Suppressor macrophage treated with lipopolysaccharide for 4 hours (primary cell): ENCODE measurements at regions not wholly inside any gene's neighbourhood (a gene's known extent, or its start where the extent isn't known, plus 50 kb on each side); places are given as distances from the start of the nearest gene placed in this dataset.

Source experiments
- DNase-seq: peaks from one replicate; pipeline ENCODE4 v3.0.0-alpha.2; 2020

- no peak for DNase-seq
These were observed 85.5 kb downstream of the YIPF5 start for GRCh38 chr5:144084971-144085370.

GRCh38 chr5:144085381-144085780 lies 85.1 kb downstream of the YIPF5 start:
- DNase-seq, result no peak

DNA sequence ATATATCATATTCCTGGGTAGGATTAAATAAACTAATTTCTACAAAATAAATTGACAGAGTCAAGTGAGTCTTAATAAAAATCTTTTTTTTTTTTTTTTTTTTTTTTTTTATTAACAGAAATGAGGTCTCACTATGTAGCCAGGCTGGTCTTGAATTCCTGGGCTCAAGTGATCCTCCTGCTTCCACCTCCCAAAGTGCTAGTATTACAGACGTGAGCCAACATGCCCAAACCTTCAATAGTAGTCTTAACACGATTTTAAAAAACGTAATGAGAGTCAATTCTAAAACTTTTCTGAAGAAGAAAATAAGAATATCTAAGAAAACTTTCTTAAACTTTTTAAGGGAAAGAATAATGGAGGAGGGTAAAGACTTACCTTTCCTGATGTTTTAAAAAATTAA lies 84.2 kb downstream of the YIPF5 start:
- DNase-seq, result no peak

GRCh38 chr5:144087576-144087975 lies 82.9 kb downstream of the YIPF5 start:
- no peak for DNase-seq

DNA sequence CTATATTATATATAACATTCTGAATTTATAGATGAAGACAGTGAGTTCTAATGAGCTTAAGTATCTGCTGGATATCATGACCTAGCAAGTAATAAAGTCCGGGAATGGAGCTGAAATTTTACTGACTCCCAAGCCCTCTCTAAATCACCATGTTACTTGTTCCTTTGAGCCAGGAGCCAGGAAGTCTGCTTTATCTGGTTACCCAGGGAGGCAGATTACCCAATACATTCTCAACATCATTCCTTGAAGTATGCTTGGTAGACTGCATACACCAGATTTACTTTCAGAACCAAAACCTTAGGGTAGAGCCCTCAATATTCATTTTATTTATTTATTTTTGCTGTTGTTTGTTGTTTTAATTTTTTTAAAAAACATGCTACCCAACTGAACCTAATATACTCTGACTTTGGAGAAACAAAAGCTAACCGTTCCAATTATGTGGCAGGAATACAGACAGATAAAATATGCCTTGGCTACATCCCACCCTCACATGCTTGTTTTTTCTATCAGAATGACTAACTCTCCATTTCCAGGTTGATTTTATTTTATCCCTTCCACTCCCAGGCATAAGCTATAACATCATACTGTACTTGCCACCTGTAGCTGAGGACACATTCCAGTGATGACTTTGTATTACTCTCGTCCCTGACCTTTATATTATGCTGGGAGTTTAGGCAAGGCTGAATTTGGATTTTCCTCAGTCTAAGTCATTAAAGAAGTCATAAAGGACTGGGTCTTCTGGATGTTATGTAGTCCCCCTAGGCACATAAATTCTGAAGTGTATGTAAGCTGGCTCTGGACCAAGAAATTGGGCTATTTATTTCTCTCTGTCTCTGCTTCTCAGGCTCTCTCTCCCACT lies 82.0 kb downstream of the YIPF5 start:
- DNase-seq, result no peak

- no peak for DNase-seq
These were observed 80.9 kb downstream of the YIPF5 start for GRCh38 chr5:144089401-144090021.

- no peak for DNase-seq
These were observed 78.0 kb downstream of the YIPF5 start for GRCh38 chr5:144092508-144092907.

DNA sequence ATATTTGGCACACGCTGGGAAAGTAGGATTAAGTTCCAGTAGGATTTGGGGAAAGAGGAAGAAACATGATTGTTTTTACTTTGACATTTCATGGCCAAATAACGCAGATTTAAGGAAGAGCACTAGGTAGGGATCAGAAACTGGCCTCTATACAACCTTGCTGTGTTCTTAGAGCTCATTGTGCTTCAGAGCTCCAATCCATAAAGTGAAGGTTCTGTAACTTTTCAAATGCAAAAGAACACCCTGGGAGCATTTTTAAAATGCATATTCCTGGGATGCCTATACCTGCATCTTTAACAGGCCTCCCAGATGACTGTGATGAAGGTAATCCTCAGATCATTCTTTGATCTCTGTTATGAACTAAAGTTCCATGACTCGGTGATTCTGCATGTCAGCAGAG lies 77.1 kb downstream of the YIPF5 start:
- DNase-seq, result no peak

DNA sequence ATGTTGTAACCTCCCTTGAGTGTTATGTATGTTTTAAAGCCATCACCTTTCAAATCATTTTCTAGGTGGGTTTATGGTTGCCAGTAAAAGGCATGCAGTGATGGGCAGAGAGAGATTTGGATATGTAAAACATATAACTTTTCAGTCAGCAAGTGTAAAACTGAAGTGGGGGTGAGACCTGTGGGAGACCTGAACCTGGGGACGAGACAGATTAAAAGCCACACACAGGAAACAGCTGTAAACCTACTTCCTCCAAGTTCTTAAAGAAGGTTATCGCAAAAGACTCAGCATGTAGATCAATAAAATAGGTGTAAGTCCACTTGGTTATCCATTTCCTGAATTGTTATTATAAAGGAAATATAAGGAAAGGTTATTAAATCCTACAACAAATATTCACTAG lies 76.6 kb downstream of the YIPF5 start:
- no peak for DNase-seq

DNA sequence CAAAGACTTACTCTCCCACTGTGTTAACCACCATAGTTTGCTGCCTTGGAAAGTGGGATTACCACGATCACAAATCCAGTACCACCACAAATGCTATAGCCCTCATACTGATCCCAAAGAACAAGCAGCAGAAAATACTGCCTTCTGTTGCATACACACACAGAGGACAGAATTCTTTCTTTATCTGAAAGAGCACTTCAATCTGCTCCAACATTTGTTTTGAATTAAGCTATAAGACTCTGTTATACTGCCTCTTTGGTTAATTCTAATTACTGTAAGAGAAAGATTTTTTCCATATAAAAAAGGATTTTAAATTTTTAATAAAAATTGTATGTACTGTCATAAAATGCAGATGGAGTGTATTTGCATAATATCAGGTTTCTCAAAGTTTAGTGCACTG lies 69.8 kb downstream of the YIPF5 start:
- DNase-seq, result no peak

DNA sequence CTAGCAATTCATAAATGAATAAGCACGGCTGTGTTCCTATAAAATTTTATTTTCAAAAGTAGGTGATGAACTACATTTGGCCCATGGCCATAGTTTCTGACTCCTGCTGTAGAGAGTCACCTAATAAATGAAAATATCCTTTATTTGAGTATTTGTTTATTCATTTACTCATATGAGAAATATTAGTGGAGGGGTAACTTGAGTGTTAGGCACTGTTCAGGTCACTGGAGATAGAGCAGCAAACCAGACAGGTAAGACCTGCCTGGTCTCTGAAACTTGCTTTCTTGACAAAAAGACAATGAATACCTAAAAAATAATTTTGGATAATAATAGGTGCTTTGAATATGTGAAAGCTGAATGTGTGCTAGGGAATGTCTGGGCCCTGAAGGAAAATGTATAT lies 68.8 kb downstream of the YIPF5 start:
- no peak for DNase-seq

GRCh38 chr5:144102361-144102760 lies 68.1 kb downstream of the YIPF5 start:
- DNase-seq, result no peak

DNA sequence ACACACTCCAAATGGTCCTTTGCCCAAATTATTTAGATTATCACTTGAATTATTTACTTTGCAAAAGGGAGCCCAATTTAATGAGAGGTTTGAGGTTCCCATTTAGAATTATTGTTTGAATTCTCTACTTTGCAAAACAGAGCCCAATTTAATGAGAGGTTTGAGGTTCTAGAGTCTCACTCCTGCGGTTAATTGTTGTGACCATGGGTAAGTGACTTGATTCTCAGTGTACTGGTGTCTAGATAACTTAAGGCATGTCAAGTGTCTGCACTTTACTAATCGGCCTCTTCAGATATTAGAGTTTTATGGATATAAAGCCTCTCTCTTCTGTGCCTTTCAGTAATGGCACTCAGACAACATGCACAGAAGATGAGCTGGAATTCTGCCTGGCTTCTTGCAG lies 67.5 kb downstream of the YIPF5 start:
- no peak for DNase-seq

DNA sequence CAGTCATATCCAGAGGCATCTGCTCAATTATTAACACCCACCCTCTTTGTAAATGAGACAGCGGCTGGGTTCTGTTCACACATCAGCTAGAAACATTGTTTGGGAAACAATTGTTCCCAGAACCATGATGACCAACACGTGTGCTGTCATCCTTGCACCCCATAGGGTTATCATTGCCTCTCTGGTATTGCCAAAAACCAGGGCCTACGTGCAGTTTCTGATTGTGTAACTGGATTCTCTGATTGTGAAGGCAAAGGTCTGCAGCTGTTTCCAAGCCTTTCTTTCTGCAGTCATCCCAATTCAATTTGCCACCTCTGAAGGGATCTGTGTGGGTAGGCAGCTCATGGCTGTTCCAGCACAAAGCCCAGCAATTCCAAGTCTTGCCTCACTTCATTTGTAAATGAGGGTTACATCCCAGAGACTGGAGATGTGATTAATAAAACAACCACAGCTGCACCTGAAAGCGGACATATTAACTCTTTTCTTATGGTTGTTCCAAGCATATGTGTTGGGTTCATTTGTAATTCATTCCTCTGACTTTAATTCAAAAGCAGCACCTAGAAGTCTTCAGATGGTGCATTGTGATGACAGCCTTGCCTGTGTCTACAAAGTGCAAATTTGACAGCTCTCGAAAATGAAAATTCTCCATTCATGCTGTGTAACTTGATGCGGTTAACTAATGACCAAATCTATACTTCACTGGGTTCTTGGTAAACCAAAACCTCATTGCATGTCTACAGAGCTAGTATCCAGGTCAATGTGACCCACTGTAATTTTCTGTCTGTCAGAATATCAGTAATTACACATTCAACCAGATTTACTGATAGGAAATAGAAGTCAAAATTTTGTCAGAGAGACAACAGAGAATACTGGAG lies 66.6 kb downstream of the YIPF5 start:
- DNase-seq, result no peak

DNA sequence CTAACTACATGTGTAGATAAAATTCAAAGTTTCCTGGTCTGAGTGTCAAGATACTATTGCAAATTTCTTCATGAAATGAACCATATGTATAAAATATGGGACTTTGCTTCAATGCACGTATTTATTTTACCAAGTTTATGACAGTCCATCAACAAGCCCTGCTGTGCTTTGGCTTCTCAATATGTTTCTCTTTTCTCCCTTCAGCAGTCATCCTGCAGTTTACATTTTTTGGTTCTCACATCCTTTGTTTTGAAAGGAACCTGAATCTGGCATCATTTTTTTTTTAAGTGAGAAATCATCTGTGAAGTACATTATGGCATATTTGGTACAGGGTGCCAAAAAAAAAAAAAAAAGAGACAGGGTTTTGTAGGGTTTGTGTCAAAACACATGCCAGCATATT lies 65.1 kb downstream of the YIPF5 start:
- no peak for DNase-seq

DNA sequence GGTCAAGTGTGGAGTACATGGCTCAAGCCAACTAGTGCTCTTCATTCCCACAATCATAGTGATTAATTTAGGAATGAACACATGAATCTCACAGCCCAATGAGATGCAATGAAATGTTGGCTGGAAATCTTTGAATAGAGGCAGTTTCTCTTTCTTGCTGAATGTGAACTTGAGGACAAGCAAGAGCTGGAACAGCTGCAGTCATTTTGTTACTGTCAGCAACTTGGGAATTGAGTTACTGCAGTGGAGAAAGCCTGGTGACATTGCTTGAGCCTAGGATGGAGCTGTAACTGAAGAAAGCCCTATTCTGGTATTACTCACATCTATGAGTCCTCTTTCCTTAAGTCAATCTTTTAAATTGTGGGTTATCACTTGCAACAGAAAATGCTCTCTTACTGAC lies 62.3 kb downstream of the YIPF5 start:
- DNase-seq, result no peak
